Calu3 (cell line): ENCODE measurements at regions not wholly inside any gene's neighbourhood (a gene's known extent, or its start where the extent isn't known, plus 50 kb on each side); places are given as distances from the start of the nearest gene placed in this dataset.

Experiments
- BruUV-seq: library from RNA; stranded (reverse); fragments of 400-500 nt; replicated peaks from 2 replicates; lab custom pipeline; 2021; lab: Mats Ljungman, UMichigan
- CTCF ChIA-PET: fragments of 300-600 bp; sonication (Branson Sonifier 250); formaldehyde crosslinking; loops from one replicate; lab custom pipeline; 2022; ENCODE audit warnings: antibody characterized with exemption; lab: Charles Lee
- DNase-seq: peaks from one replicate; pipeline ENCODE4 v3.0.0; 2022
- H3K27ac Mint-ChIP-seq: one replicate; pipeline ENCODE4 v1.8.0; 2022; ENCODE audit warnings: mixed read lengths; ENCODE audit not compliant: unreplicated experiment
- H3K27me3 Mint-ChIP-seq: one replicate; pipeline ENCODE4 v1.8.0; 2022; ENCODE audit warnings: mixed read lengths; ENCODE audit not compliant: unreplicated experiment
- H3K36me3 Mint-ChIP-seq: one replicate; pipeline ENCODE4 v1.8.0; 2022; ENCODE audit warnings: mild to moderate bottlenecking, moderate library complexity, mixed read lengths; ENCODE audit not compliant: insufficient read depth, unreplicated experiment
- H3K4me1 Mint-ChIP-seq: one replicate; pipeline ENCODE4 v1.8.0; 2022; ENCODE audit warnings: mild to moderate bottlenecking, low read depth, mixed read lengths; ENCODE audit not compliant: unreplicated experiment
- H3K4me3 Mint-ChIP-seq: one replicate; pipeline ENCODE4 v1.8.0; 2022; ENCODE audit warnings: mild to moderate bottlenecking, low read depth, moderate library complexity, mixed read lengths; ENCODE audit not compliant: unreplicated experiment
- H3K9me3 Mint-ChIP-seq: one replicate; pipeline ENCODE4 v1.8.0; 2022; ENCODE audit warnings: low read depth, mixed read lengths; ENCODE audit not compliant: unreplicated experiment
- intact Hi-C: fragments of 100-400 bp; cut with micrococcal nuclease; formaldehyde crosslinking; loops from one replicate; pipeline ENCODE4 v1.10.0; 2022; ENCODE audit not compliant: unreplicated experiment
- TF ChIP-seq, protein P1 (sequence below): fragments of 200-600 bp; IDR thresholded peaks from one replicate; pipeline ENCODE4 v1.8.0; 2022; ENCODE audit warnings: antibody characterized with exemption; ENCODE audit not compliant: unreplicated experiment

DNA sequence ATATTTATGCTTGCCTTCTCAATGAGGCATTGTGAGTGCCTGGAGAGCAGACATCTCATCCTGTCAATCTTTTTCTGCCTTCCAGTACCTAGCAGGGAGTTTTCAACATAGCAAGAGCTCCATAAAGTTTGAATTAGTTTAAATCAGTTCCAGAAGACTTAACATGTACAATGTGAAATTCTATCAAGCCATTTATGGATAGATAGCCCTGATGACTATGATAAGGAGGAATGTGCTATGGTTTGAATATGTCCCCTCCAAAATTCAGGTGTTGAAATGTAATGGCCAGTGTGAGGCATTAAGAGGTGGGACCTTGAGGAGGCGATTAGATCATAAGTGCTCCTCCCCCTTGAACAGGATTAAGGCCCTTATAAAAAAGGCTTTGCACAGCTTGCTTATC, 306.9 kb upstream of the SMARCA2 start:
- Mint-ChIP-seq H3K36me3 (no peaks in the 10 kb centered on the region), H3K4me3 (no peak overlapping the region), H3K27ac (no peak overlapping the region), H3K4me1 (no peaks in the 10 kb centered on the region), H3K9me3 (peaks cover 9% of the 10 kb centered on the region), H3K27me3 (no peaks in the 10 kb centered on the region)
- TF ChIP-seq, protein P1, sequence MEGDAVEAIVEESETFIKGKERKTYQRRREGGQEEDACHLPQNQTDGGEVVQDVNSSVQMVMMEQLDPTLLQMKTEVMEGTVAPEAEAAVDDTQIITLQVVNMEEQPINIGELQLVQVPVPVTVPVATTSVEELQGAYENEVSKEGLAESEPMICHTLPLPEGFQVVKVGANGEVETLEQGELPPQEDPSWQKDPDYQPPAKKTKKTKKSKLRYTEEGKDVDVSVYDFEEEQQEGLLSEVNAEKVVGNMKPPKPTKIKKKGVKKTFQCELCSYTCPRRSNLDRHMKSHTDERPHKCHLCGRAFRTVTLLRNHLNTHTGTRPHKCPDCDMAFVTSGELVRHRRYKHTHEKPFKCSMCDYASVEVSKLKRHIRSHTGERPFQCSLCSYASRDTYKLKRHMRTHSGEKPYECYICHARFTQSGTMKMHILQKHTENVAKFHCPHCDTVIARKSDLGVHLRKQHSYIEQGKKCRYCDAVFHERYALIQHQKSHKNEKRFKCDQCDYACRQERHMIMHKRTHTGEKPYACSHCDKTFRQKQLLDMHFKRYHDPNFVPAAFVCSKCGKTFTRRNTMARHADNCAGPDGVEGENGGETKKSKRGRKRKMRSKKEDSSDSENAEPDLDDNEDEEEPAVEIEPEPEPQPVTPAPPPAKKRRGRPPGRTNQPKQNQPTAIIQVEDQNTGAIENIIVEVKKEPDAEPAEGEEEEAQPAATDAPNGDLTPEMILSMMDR = no peak
- BruUV-seq = no TSS peak
- intact Hi-C loops = no loop called here
- DNase-seq = no peak
- CTCF ChIA-PET = no interaction called here

DNA sequence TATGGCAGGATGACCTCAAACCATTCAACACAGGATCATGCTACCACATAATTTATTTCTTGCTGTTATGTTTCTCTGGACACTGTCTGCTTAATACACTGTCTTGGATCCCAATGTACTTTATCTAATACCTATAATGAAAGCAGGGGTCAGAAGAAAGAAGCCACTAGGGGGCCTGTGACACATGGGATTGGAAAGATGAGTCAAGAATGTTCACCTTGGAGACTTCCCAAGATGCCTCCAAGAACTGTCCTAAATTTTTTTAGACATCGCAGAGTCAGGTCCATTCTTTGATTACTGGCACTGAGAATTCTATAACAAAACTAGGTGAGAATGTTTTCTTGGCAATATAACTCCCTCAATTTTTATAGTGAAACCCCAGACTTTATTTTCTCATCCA, 305.8 kb upstream of the SMARCA2 start:
- no peaks in the 10 kb centered on the region for H3K27me3 Mint-ChIP-seq
- TF ChIP-seq, protein P1 = no peak
- no peak overlapping the region for H3K4me3 Mint-ChIP-seq
- intact Hi-C loops = no loop called here
- BruUV-seq = no TSS peak
- peaks cover 9% of the 10 kb centered on the region for H3K9me3 Mint-ChIP-seq
- CTCF ChIA-PET = no interaction called here
- no peak for DNase-seq
- no peak overlapping the region for H3K27ac Mint-ChIP-seq
- H3K4me1 Mint-ChIP-seq = no peaks in the 10 kb centered on the region
- H3K36me3 Mint-ChIP-seq = no peaks in the 10 kb centered on the region

GRCh38 chr9:1712861-1713450, 302.2 kb upstream of the SMARCA2 start:
- H3K27ac Mint-ChIP-seq = no peak overlapping the region
- H3K4me1 Mint-ChIP-seq = no peaks in the 10 kb centered on the region
- peaks cover 16% of the 10 kb centered on the region for H3K9me3 Mint-ChIP-seq
- no peak overlapping the region for H3K4me3 Mint-ChIP-seq
- intact Hi-C loops = no loop called here
- BruUV-seq = no TSS peak
- DNase-seq = no peak
- TF ChIP-seq, protein P1 = no peak
- CTCF ChIA-PET = no interaction called here
- H3K36me3 Mint-ChIP-seq = no peaks in the 10 kb centered on the region
- H3K27me3 Mint-ChIP-seq = no peaks in the 10 kb centered on the region

DNA sequence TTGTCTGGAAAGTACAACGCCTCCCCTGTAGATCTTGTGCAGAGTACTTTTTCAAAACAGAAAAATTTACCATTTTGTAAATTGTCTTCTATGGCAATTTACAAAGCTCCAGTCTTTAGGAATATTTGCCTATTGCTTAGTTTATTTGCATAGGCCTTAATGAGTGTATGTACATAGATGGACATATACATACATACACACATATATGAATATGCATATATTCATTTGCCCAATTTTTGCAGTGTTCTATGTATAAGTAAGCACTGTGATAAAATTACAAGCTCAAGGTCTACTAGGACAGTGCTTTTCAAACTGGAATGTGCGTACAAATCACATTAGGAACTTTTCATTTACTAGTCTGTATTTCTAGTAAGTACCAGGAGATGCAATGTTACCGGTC, 301.3 kb upstream of the SMARCA2 start:
- TF ChIP-seq, protein P1 = no peak
- DNase-seq = no peak
- Mint-ChIP-seq H3K27me3 (no peaks in the 10 kb centered on the region), H3K9me3 (peaks cover 18% of the 10 kb centered on the region), H3K36me3 (no peaks in the 10 kb centered on the region), H3K27ac (no peak overlapping the region), H3K4me3 (no peak overlapping the region), H3K4me1 (no peaks in the 10 kb centered on the region)
- no TSS peak for BruUV-seq
- CTCF ChIA-PET = no interaction called here
- intact Hi-C loops = no loop called here
